Glutamatergic neuron (in vitro differentiated cells): ENCODE measurements at regions not wholly inside any gene's neighbourhood (a gene's known extent, or its start where the extent isn't known, plus 50 kb on each side); places are given as distances from the start of the nearest gene placed in this dataset.

Experiments
- DNase-seq: peaks from one replicate; pipeline ENCODE4 v3.0.0; 2022
- H3K27ac Mint-ChIP-seq: one replicate; pipeline ENCODE4 v1.8.0; 2020; ENCODE audit warnings: mild to moderate bottlenecking, mixed read lengths, inconsistent platforms; ENCODE audit not compliant: unreplicated experiment
- H3K27me3 Mint-ChIP-seq: one replicate; pipeline ENCODE4 v1.8.0; 2020; ENCODE audit warnings: mild to moderate bottlenecking, moderate library complexity, mixed read lengths, inconsistent platforms; ENCODE audit not compliant: unreplicated experiment
- H3K36me3 Mint-ChIP-seq: one replicate; pipeline ENCODE4 v1.8.0; 2020; ENCODE audit warnings: mild to moderate bottlenecking, mixed read lengths, inconsistent platforms; ENCODE audit not compliant: unreplicated experiment
- H3K4me1 Mint-ChIP-seq: one replicate; pipeline ENCODE4 v1.8.0; 2020; ENCODE audit warnings: mild to moderate bottlenecking, low read depth, mixed read lengths, inconsistent platforms; ENCODE audit not compliant: unreplicated experiment
- H3K4me3 Mint-ChIP-seq: one replicate; pipeline ENCODE4 v1.8.0; 2020; ENCODE audit warnings: mild to moderate bottlenecking, mixed read lengths, inconsistent platforms; ENCODE audit not compliant: unreplicated experiment
- H3K9me3 Mint-ChIP-seq: one replicate; pipeline ENCODE4 v1.8.0; 2020; ENCODE audit warnings: mild to moderate bottlenecking, moderate library complexity, mixed read lengths, inconsistent platforms; ENCODE audit not compliant: unreplicated experiment
- CTCF ChIP-seq: fragments of 200-600 bp; sonication (generic); IDR thresholded peaks from one replicate; pipeline ENCODE4 v1.5.0; 2021; ENCODE audit not compliant: partially characterized antibody, unreplicated experiment

GRCh38 chr13:85501616-85502015 lies 297.6 kb downstream of the SLITRK6 start:
- no peak for TF ChIP-seq CTCF
- Mint-ChIP-seq H3K4me3 (no peak overlapping the region), H3K27me3 (no peaks in the 10 kb centered on the region), H3K27ac (no peak overlapping the region), H3K36me3 (no peaks in the 10 kb centered on the region), H3K4me1 (no peaks in the 10 kb centered on the region), H3K9me3 (peaks cover 2% of the 10 kb centered on the region)
- DNase-seq: no peak

GRCh38 chr13:85500696-85501256 lies 298.4 kb downstream of the SLITRK6 start:
- Mint-ChIP-seq H3K9me3 (peaks cover 2% of the 10 kb centered on the region), H3K4me1 (no peaks in the 10 kb centered on the region), H3K4me3 (no peak overlapping the region), H3K27ac (no peak overlapping the region), H3K36me3 (no peaks in the 10 kb centered on the region), H3K27me3 (no peaks in the 10 kb centered on the region)
- TF ChIP-seq CTCF: no peak
- no peak for DNase-seq

- H3K27ac Mint-ChIP-seq: no peak overlapping the region
- H3K4me1 Mint-ChIP-seq: no peaks in the 10 kb centered on the region
- DNase-seq: no peak
- peaks cover 2% of the 10 kb centered on the region for H3K27me3 Mint-ChIP-seq
- H3K9me3 Mint-ChIP-seq: peaks cover 2% of the 10 kb centered on the region
- no peaks in the 10 kb centered on the region for H3K36me3 Mint-ChIP-seq
- no peak overlapping the region for H3K4me3 Mint-ChIP-seq
- no peak for TF ChIP-seq CTCF
These were observed 300.4 kb downstream of the SLITRK6 start for GRCh38 chr13:85498774-85499173.

- H3K27ac Mint-ChIP-seq: no peak overlapping the region
- no peak for TF ChIP-seq CTCF
- DNase-seq: peak; percentile 28
- peaks cover 2% of the 10 kb centered on the region for H3K9me3 Mint-ChIP-seq
- H3K36me3 Mint-ChIP-seq: no peaks in the 10 kb centered on the region
- H3K27me3 Mint-ChIP-seq: peaks cover 2% of the 10 kb centered on the region
- no peaks in the 10 kb centered on the region for H3K4me1 Mint-ChIP-seq
- no peak overlapping the region for H3K4me3 Mint-ChIP-seq
These were observed 301.6 kb downstream of the SLITRK6 start for GRCh38 chr13:85497652-85498051.

- Mint-ChIP-seq H3K4me1 (no peaks in the 10 kb centered on the region), H3K9me3 (no peaks in the 10 kb centered on the region), H3K36me3 (no peaks in the 10 kb centered on the region), H3K4me3 (no peak overlapping the region), H3K27ac (no peak overlapping the region), H3K27me3 (peaks cover 2% of the 10 kb centered on the region)
- DNase-seq: no peak
- no peak for TF ChIP-seq CTCF
These were observed 306.9 kb downstream of the SLITRK6 start for GRCh38 chr13:85492283-85492682.
